GM12873 (cell line): ENCODE measurements at regions not wholly inside any gene's neighbourhood (a gene's known extent, or its start where the extent isn't known, plus 50 kb on each side); places are given as distances from the start of the nearest gene placed in this dataset.

Source experiments
- CTCF ChIP-seq: IDR thresholded peaks from 2 replicates; pipeline ENCODE4 v1.5.1; 2012; ENCODE audit warnings: low read depth, mild to moderate bottlenecking, moderate library complexity, low read length, control low read depth; ENCODE audit not compliant: insufficient read depth; ENCODE audit errors: missing control alignments

- no peak for TF ChIP-seq CTCF
Observed at GRCh38 chr1:95383111-95383510, 149.1 kb downstream of the RWDD3 start.

- no peak for TF ChIP-seq CTCF
Observed at GRCh38 chr1:95384567-95384966, 150.6 kb downstream of the RWDD3 start.

- no peak for TF ChIP-seq CTCF
Observed at GRCh38 chr1:95386371-95386770, 152.4 kb downstream of the RWDD3 start.

GRCh38 chr1:95386915-95387314 is 152.9 kb downstream of the RWDD3 start:
- TF ChIP-seq CTCF, result no peak

GRCh38 chr1:95388031-95388430 is 154.0 kb downstream of the RWDD3 start:
- no peak for TF ChIP-seq CTCF

GRCh38 chr1:95393434-95393833 is 159.4 kb downstream of the RWDD3 start:
- no peak for TF ChIP-seq CTCF

- no peak for TF ChIP-seq CTCF
Observed at GRCh38 chr1:95396557-95396956, 162.5 kb downstream of the RWDD3 start.
